ENCODE measurements at regions not wholly inside any gene's neighbourhood (a gene's known extent, or its start where the extent isn't known, plus 50 kb on each side); places are given as distances from the start of the nearest gene placed in this dataset.

GRCh38 chr5:135237748-135238103, 161.3 kb downstream of the MACROH2A1 start:
- TF ChIP-seq CTCF (IDR thresholded peaks at IDR 0.05 in 4 of 5, conservative IDR thresholded peaks at IDR 0.05 in 1 of 5) (no peak), POLR2A (IDR thresholded peaks at IDR 0.05) (no peak)
